Endothelial cell of umbilical vein (primary cell): ENCODE measurements at regions not wholly inside any gene's neighbourhood (a gene's known extent, or its start where the extent isn't known, plus 50 kb on each side); places are given as distances from the start of the nearest gene placed in this dataset.
A peak's percentile ranks its signal among the peaks of the same experiment; 100 is the strongest.

ENCODE experiments used
- BruUV-seq: library from RNA; stranded (reverse); fragments of 400-500 nt; replicated peaks from 2 replicates; lab custom pipeline; 2021; lab: Mats Ljungman, UMichigan
- CTCF ChIA-PET: fragments of 300-600, 350-600 bp; sonication (Branson Sonifier 250); formaldehyde crosslinking; loops from one replicate; lab custom pipeline; 2021; ENCODE audit warnings: antibody characterized with exemption, inconsistent platforms; lab: Charles Lee
- POLR2A ChIA-PET: fragments of 300-600, 350-600 bp; sonication (Branson Sonifier 250); formaldehyde crosslinking; loops from one replicate; lab custom pipeline; 2021; ENCODE audit warnings: antibody characterized with exemption, inconsistent platforms; lab: Charles Lee
- DNase-seq: peaks from one replicate; pipeline ENCODE4 v3.0.0-alpha.2; 2011; ENCODE audit warnings: low read depth, low spot score
- FAIRE-seq: peaks from 2 replicates; lab custom pipeline; 2011; peaks lifted over from hg19 to GRCh38; lab: Jason Lieb, UNC
- H2AFZ ChIP-seq: 2 replicates; pipeline ENCODE4 v1.6.0; 2012; ENCODE audit warnings: low read depth, low read length, control low read depth, inconsistent platforms
- H3K27ac ChIP-seq: 2 replicates; pipeline ENCODE4 v1.5.1; 2011; ENCODE audit warnings: low read depth, mild to moderate bottlenecking, control low read depth, low read length, moderate library complexity; ENCODE audit not compliant: insufficient read depth
- H3K27me3 ChIP-seq, 2 experiments: 2 replicates each; pipeline versions ENCODE4 v1.6.0 to v1.6.1; 2011; ENCODE audit warnings: low read length in 2 of 2, mixed read lengths in 1 of 2; ENCODE audit not compliant: control insufficient read depth in 2 of 2, insufficient read depth in 2 of 2
- H3K36me3 ChIP-seq, 2 experiments: 2 replicates in 1 of 2; 3 replicates in 1 of 2; pipeline ENCODE4 v1.5.1; 2011; ENCODE audit warnings: low read length in 2 of 2, mild to moderate bottlenecking in 1 of 2, moderate library complexity in 1 of 2; ENCODE audit not compliant: control insufficient read depth in 2 of 2, insufficient read depth in 2 of 2; ENCODE audit errors: extremely low read depth in 1 of 2
- H3K4me1 ChIP-seq: 3 replicates; pipeline ENCODE4 v1.5.1; 2011; ENCODE audit warnings: mild to moderate bottlenecking, low read length; ENCODE audit not compliant: control insufficient read depth, insufficient read depth; ENCODE audit errors: extremely low read depth
- H3K4me2 ChIP-seq: 2 replicates; pipeline ENCODE4 v1.6.1; 2011; ENCODE audit warnings: low read length, control low read depth, mixed read lengths; ENCODE audit not compliant: insufficient read depth
- H3K4me3 ChIP-seq, 3 experiments: fragments of 200-600 bp in 1 of 3; sonication (generic), shearing (Covaris generic) in 1 of 3; replicated peaks in 1 of 3; 2 replicates each; pipeline ENCODE4 v1.5.1; 2011 to 2016; ENCODE audit warnings: control low read depth in 3 of 3, low read length in 3 of 3, mild to moderate bottlenecking in 2 of 3, inconsistent platforms in 1 of 3, low read depth in 1 of 3, moderate library complexity in 1 of 3; ENCODE audit not compliant: insufficient read depth in 1 of 3
- H3K79me2 ChIP-seq: 2 replicates; pipeline ENCODE4 v1.6.0; 2012; ENCODE audit warnings: low read length, inconsistent platforms; ENCODE audit not compliant: control insufficient read depth, insufficient read depth
- H3K9ac ChIP-seq: replicated peaks from 2 replicates; pipeline ENCODE3; 2011; ENCODE audit warnings: low read length, control low read depth; ENCODE audit not compliant: insufficient read depth; ENCODE audit errors: extremely low read depth
- H3K9me1 ChIP-seq: replicated peaks from 3 replicates; pipeline ENCODE4 v1.6.0; 2011; ENCODE audit warnings: mild to moderate bottlenecking, low read length; ENCODE audit not compliant: control insufficient read depth, insufficient read depth; ENCODE audit errors: extremely low read depth
- H3K9me3 ChIP-seq: replicated peaks from 2 replicates; pipeline ENCODE4 v1.5.1; 2012; ENCODE audit warnings: low read length, inconsistent platforms; ENCODE audit not compliant: control insufficient read depth, insufficient read depth
- H4K20me1 ChIP-seq: replicated peaks from 2 replicates; pipeline ENCODE3; 2011; ENCODE audit warnings: mild to moderate bottlenecking, low read length; ENCODE audit not compliant: control insufficient read depth, insufficient read depth; ENCODE audit errors: extremely low read depth
- EZH2 ChIP-seq: IDR thresholded peaks from 2 replicates; pipeline ENCODE4 v1.6.1; 2012; ENCODE audit warnings: borderline replicate concordance, low read depth, mild to moderate bottlenecking, moderate library complexity, low read length, inconsistent platforms; ENCODE audit not compliant: severe bottlenecking
- FOS ChIP-seq: IDR thresholded peaks from 2 replicates; pipeline ENCODE4 v1.6.1; 2011; ENCODE audit warnings: mild to moderate bottlenecking, low read length, moderate library complexity, borderline replicate concordance; ENCODE audit not compliant: insufficient read depth
- GATA2 ChIP-seq: IDR thresholded peaks from 2 replicates; pipeline ENCODE4 v1.7.0; 2011; ENCODE audit warnings: low read depth, mild to moderate bottlenecking, moderate library complexity, mixed read lengths, low read length; ENCODE audit not compliant: insufficient read length, insufficient read depth
- JUN ChIP-seq: IDR thresholded peaks from 2 replicates; pipeline ENCODE4 v1.6.1; 2011; ENCODE audit warnings: borderline replicate concordance, low read depth; ENCODE audit not compliant: insufficient read length, insufficient read depth
- MAX ChIP-seq: IDR thresholded peaks from 2 replicates; pipeline ENCODE4 v1.6.1; 2011; ENCODE audit not compliant: insufficient read depth, insufficient read length
- MYC ChIP-seq: IDR thresholded peaks from one replicate; pipeline ENCODE4 v1.6.1; 2011; ENCODE audit warnings: mild to moderate bottlenecking, low read depth, low read length
- POLR2A ChIP-seq: IDR thresholded peaks from 2 replicates; pipeline ENCODE4 v1.6.1; 2012; ENCODE audit warnings: low read depth, mild to moderate bottlenecking, control low read depth, low read length
- POLR2AphosphoS5 ChIP-seq: IDR thresholded peaks from 2 replicates; pipeline ENCODE4 v1.6.1; 2012; ENCODE audit warnings: low read depth, mild to moderate bottlenecking, control low read depth, low read length, moderate library complexity; ENCODE audit not compliant: insufficient read depth
- dilution Hi-C: fragments of 300-500 bp; cut with MboI; formaldehyde crosslinking; loops from one replicate; pipeline ENCODE4 v1.15.0; 2019; ENCODE audit warnings: low sequenced_read_pairs; ENCODE audit not compliant: extremely low pct_ligation_motif_present
- intact Hi-C: fragments of 100-400 bp; cut with micrococcal nuclease; formaldehyde crosslinking; loops from one replicate; pipeline ENCODE4 v1.10.0; 2022
- TF ChIP-seq, protein P1 (sequence below), 2 donors: IDR thresholded peaks; 1 replicate in 1 of 2; 2 replicates in 1 of 2; pipeline ENCODE4 v1.5.1; 2011; ENCODE audit warnings: low read length in 2 of 2, mild to moderate bottlenecking in 2 of 2, moderate library complexity in 2 of 2, control low read depth in 1 of 2, inconsistent platforms in 1 of 2, low read depth in 1 of 2; ENCODE audit not compliant: insufficient read depth in 1 of 2; ENCODE audit errors: extremely low read depth in 1 of 2

DNA sequence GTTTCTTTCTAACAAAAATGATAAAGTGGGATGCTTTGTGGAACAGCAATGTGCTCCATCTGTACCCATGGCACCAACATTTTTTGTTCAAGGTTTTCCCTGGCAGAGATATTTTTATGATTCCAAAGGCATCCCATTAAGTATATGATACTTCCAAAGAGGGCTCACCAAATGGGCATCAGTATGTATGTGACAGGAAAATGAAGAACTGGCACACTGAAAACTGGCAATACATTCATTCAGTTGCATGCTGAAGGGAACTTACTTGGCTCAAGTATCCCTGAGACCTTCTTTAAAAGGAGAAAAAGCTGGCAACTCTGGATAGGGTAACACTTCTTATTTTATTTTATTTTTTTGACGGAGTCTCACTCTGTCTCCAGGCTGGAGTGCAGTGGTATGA, 249.8 kb downstream of the IL20RB start:
- Histone ChIP-seq H3K9ac (no peak overlapping the region), H4K20me1 (no peaks in the 10 kb centered on the region), H3K4me3 (no peak overlapping the region), H2AFZ (no peak overlapping the region), H3K4me2 (no peak overlapping the region), H3K9me1 (no peaks in the 10 kb centered on the region), H3K27me3 (no peaks in the 10 kb centered on the region), H3K36me3 (no peaks in the 10 kb centered on the region), H3K9me3 (no peaks in the 10 kb centered on the region), H3K27ac (no peak overlapping the region), H3K4me1 (no peaks in the 10 kb centered on the region), H3K79me2 (no peaks in the 10 kb centered on the region)
- FAIRE-seq (no peak), DNase-seq (no peak)
- intact Hi-C loops = no loop called here
- no TSS peak for BruUV-seq
- TF ChIP-seq POLR2A = no peak
- no peak for TF ChIP-seq MAX
- no peak for TF ChIP-seq GATA2
- TF ChIP-seq EZH2 = no peak
- no peak for TF ChIP-seq JUN
- no peak for TF ChIP-seq POLR2AphosphoS5
- TF ChIP-seq FOS = no peak
- ChIA-PET POLR2A (no interaction called here), CTCF (no interaction called here)
- dilution Hi-C loops = no loop called here

DNA sequence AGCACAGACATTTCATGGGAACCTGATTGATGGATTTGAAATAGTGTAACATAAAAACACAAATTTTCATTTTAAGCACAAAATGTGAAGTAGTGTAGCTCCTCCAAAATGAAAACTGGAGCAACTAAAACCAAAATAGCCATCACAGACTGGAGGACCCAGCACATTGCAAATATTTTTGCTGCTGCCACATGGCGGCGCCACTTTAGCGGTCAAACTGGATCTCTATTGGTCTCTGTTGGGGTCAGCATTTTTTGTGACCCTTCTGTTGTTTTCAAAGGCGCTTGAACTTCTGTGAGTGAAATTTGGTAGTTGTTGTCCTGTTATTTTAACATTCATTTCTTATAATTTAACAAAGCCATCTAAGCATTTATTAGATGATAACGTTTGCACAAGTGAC, 259.9 kb downstream of the IL20RB start:
- CTCF ChIA-PET = no interaction called here
- H3K27me3 ChIP-seq = no peaks in the 10 kb centered on the region

More for the DNA sequence above, 259.9 kb downstream of the IL20RB start:
- Histone ChIP-seq H3K4me1 (no peaks in the 10 kb centered on the region), H3K27ac (no peak overlapping the region), H3K79me2 (no peaks in the 10 kb centered on the region), H4K20me1 (no peaks in the 10 kb centered on the region), H3K36me3 (no peaks in the 10 kb centered on the region), H3K9me1 (no peaks in the 10 kb centered on the region), H3K9ac (no peak overlapping the region), H3K4me3 (no peak overlapping the region), H2AFZ (no peak overlapping the region), H3K4me2 (no peak overlapping the region), H3K9me3 (no peaks in the 10 kb centered on the region)
- dilution Hi-C loops (no loop called here), intact Hi-C loops (loop anchor here (2.0 kb wide), 1 partner anchor 729 kb away; no protein-coding TSS in a partner anchor)
- POLR2A ChIA-PET = no interaction called here
- FAIRE-seq (no peak), DNase-seq (no peak)
- no TSS peak for BruUV-seq
- no peak for TF ChIP-seq MYC
- TF ChIP-seq, protein P1, sequence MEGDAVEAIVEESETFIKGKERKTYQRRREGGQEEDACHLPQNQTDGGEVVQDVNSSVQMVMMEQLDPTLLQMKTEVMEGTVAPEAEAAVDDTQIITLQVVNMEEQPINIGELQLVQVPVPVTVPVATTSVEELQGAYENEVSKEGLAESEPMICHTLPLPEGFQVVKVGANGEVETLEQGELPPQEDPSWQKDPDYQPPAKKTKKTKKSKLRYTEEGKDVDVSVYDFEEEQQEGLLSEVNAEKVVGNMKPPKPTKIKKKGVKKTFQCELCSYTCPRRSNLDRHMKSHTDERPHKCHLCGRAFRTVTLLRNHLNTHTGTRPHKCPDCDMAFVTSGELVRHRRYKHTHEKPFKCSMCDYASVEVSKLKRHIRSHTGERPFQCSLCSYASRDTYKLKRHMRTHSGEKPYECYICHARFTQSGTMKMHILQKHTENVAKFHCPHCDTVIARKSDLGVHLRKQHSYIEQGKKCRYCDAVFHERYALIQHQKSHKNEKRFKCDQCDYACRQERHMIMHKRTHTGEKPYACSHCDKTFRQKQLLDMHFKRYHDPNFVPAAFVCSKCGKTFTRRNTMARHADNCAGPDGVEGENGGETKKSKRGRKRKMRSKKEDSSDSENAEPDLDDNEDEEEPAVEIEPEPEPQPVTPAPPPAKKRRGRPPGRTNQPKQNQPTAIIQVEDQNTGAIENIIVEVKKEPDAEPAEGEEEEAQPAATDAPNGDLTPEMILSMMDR (IDR thresholded peaks at IDR 0.05; ENCODE audit: extremely low read depth in 1 of 2, insufficient read depth in 1 of 2, low read depth in 1 of 2, low read length in 2 of 2) = peak in 1 of 2 donors; percentile 20
